C4-2B (cell line): ENCODE measurements at regions not wholly inside any gene's neighbourhood (a gene's known extent, or its start where the extent isn't known, plus 50 kb on each side); places are given as distances from the start of the nearest gene placed in this dataset.

Source experiments
- H3K27ac ChIP-seq: fragments of 450-650 bp; 2 replicates; pipeline ENCODE4 v1.5.1; 2017
- CTCF ChIP-seq: fragments of 450-650 bp; conservative IDR thresholded peaks from 2 replicates; pipeline ENCODE4 v1.5.1; 2017; ENCODE audit warnings: mild to moderate bottlenecking
- ZFX ChIP-seq: fragments of 450-650 bp; IDR thresholded peaks from 2 replicates; pipeline ENCODE4 v1.6.1; 2017

- H3K27ac ChIP-seq: no peak overlapping the region
- TF ChIP-seq CTCF (no peak), ZFX (no peak)
Observed at GRCh38 chrX:10922159-10922558, 189.0 kb upstream of the HCCS start.

- H3K27ac ChIP-seq: no peak overlapping the region
- TF ChIP-seq ZFX (no peak), CTCF (no peak)
Observed at GRCh38 chrX:10922835-10923234, 188.3 kb upstream of the HCCS start.

GRCh38 chrX:10923466-10923865 lies 187.7 kb upstream of the HCCS start:
- no peak overlapping the region for H3K27ac ChIP-seq
- TF ChIP-seq ZFX: no peak
- no peak for TF ChIP-seq CTCF

- TF ChIP-seq CTCF: no peak
- no peak for TF ChIP-seq ZFX
- H3K27ac ChIP-seq: no peak overlapping the region
Observed at GRCh38 chrX:10926404-10926803, 184.7 kb upstream of the HCCS start.

GRCh38 chrX:10926891-10927290 lies 184.2 kb upstream of the HCCS start:
- TF ChIP-seq CTCF: no peak
- no peak for TF ChIP-seq ZFX
- H3K27ac ChIP-seq: no peak overlapping the region

GRCh38 chrX:10929747-10930146 lies 181.4 kb upstream of the HCCS start:
- TF ChIP-seq ZFX (no peak), CTCF (no peak)
- H3K27ac ChIP-seq: no peak overlapping the region

- H3K27ac ChIP-seq: no peak overlapping the region
- no peak for TF ChIP-seq CTCF
- TF ChIP-seq ZFX: no peak
Observed at GRCh38 chrX:10930151-10930550, 181.0 kb upstream of the HCCS start.

GRCh38 chrX:10931976-10932375 lies 179.2 kb upstream of the HCCS start:
- no peak for TF ChIP-seq CTCF
- no peak for TF ChIP-seq ZFX
- no peak overlapping the region for H3K27ac ChIP-seq
